Cardiac septum (tissue), 1 donor: ENCODE measurements at regions not wholly inside any gene's neighbourhood (a gene's known extent, or its start where the extent isn't known, plus 50 kb on each side); places are given as distances from the start of the nearest gene placed in this dataset.
"Not testable (repeated sequence)": the region's sequence is repeated elsewhere in the genome, so short reads cannot be mapped to it uniquely, and the experiment has no call there.

Source experiments
- DNase-seq: peaks from one replicate; pipeline ENCODE4 v3.0.0-alpha.2; 2020; ENCODE audit warnings: low spot score
- intact Hi-C: fragments of 100-400 bp; cut with DNase I; formaldehyde crosslinking; loops from one replicate; pipeline ENCODE4 v1.14.0; 2022
- donor health status: DM: no; HTN: no; CAD: no.

- intact Hi-C loops = loop anchor here (5.0 kb wide), 1 partner anchor 213 kb away; no protein-coding TSS in a partner anchor
- no peak for DNase-seq
These were observed 253.6 kb upstream of the MKLN1 start for GRCh38 chr7:131074043-131074442.

GRCh38 chr7:131074585-131074984 lies 253.1 kb upstream of the MKLN1 start:
- DNase-seq = no peak
- intact Hi-C loops = loop anchor here (5.0 kb wide), 1 partner anchor 213 kb away; no protein-coding TSS in a partner anchor

GRCh38 chr7:131075406-131075805 lies 252.3 kb upstream of the MKLN1 start:
- intact Hi-C loops = no loop called here
- DNase-seq = no peak

GRCh38 chr7:131076032-131076431 lies 251.6 kb upstream of the MKLN1 start:
- DNase-seq = no peak
- intact Hi-C loops = loop anchor here (2.0 kb wide), 1 partner anchor 29 kb away; no protein-coding TSS in a partner anchor

GRCh38 chr7:131076711-131077181 lies 250.9 kb upstream of the MKLN1 start:
- intact Hi-C loops = loop anchor here (2.0 kb wide), 1 partner anchor 28 kb away; no protein-coding TSS in a partner anchor
- no peak for DNase-seq

GRCh38 chr7:131077735-131078134 lies 249.9 kb upstream of the MKLN1 start:
- intact Hi-C loops = loop anchor here (2.0 kb wide), 1 partner anchor 27 kb away; no protein-coding TSS in a partner anchor
- no peak for DNase-seq

- intact Hi-C loops = no loop called here
- DNase-seq = no peak
These were observed 246.9 kb upstream of the MKLN1 start for GRCh38 chr7:131080754-131081153.

- no peak for DNase-seq
- intact Hi-C loops = no loop called here
These were observed 246.4 kb upstream of the MKLN1 start for GRCh38 chr7:131081308-131081707.

GRCh38 chr7:131083781-131084180 lies 243.9 kb upstream of the MKLN1 start:
- intact Hi-C loops = no loop called here
- DNase-seq = no peak

- DNase-seq, intact Hi-C loops: not testable (repeated sequence)
These were observed 243.3 kb upstream of the MKLN1 start for GRCh38 chr7:131084336-131084735.

- DNase-seq = no peak
- intact Hi-C loops = no loop called here
These were observed 239.7 kb upstream of the MKLN1 start for GRCh38 chr7:131087756-131088658.

- intact Hi-C loops = no loop called here
- no peak for DNase-seq
These were observed 237.5 kb upstream of the MKLN1 start for GRCh38 chr7:131090188-131090587.

GRCh38 chr7:131090886-131091692 lies 236.6 kb upstream of the MKLN1 start:
- DNase-seq = no peak
- intact Hi-C loops = no loop called here

GRCh38 chr7:131094685-131095084 lies 233.0 kb upstream of the MKLN1 start:
- intact Hi-C loops = no loop called here
- no peak for DNase-seq

- intact Hi-C loops = no loop called here
- DNase-seq = no peak
These were observed 232.3 kb upstream of the MKLN1 start for GRCh38 chr7:131095346-131095745.

GRCh38 chr7:131096267-131096927 lies 231.3 kb upstream of the MKLN1 start:
- intact Hi-C loops = no loop called here
- DNase-seq = no peak

GRCh38 chr7:131097662-131098376 lies 229.9 kb upstream of the MKLN1 start:
- intact Hi-C loops = no loop called here
- no peak for DNase-seq

GRCh38 chr7:131098527-131098926 lies 229.1 kb upstream of the MKLN1 start:
- DNase-seq = no peak
- intact Hi-C loops = no loop called here
